Activated CD4-positive, alpha-beta T cell treated with anti-CD3 and anti-CD28 coated beads, Interleukin-2, amount 10 ng/mL, durations not matched to agents 7 days and 5 days (primary cell): ENCODE measurements at regions not wholly inside any gene's neighbourhood (a gene's known extent, or its start where the extent isn't known, plus 50 kb on each side); places are given as distances from the start of the nearest gene placed in this dataset.

Source experiments
- CTCF ChIA-PET: fragments of 350-600 bp; sonication (Branson Sonifier 250); formaldehyde crosslinking; loops from one replicate; lab custom pipeline; 2021; ENCODE audit warnings: antibody characterized with exemption; lab: Charles Lee
- POLR2A ChIA-PET: fragments of 350-600 bp; sonication (Branson Sonifier 250); formaldehyde crosslinking; loops from one replicate; lab custom pipeline; 2021; ENCODE audit warnings: antibody characterized with exemption; lab: Charles Lee
- DNase-seq: peaks from one replicate; pipeline ENCODE4 v3.0.0-alpha.2; 2020
- H3K27ac Mint-ChIP-seq: one replicate; pipeline ENCODE4 v1.8.0; 2021; ENCODE audit warnings: mild to moderate bottlenecking, moderate library complexity, mixed read lengths
- H3K27me3 Mint-ChIP-seq: one replicate; pipeline ENCODE4 v1.8.0; 2021; ENCODE audit warnings: mixed read lengths
- H3K36me3 Mint-ChIP-seq: one replicate; pipeline ENCODE4 v1.8.0; 2021; ENCODE audit warnings: low read depth, mixed read lengths
- H3K4me1 Mint-ChIP-seq: one replicate; pipeline ENCODE4 v1.8.0; 2021; ENCODE audit warnings: mixed read lengths
- H3K4me3 Mint-ChIP-seq: one replicate; pipeline ENCODE4 v1.8.0; 2021; ENCODE audit warnings: mild to moderate bottlenecking, moderate library complexity, mixed read lengths
- H3K9me3 Mint-ChIP-seq: one replicate; pipeline ENCODE4 v1.8.0; 2021; ENCODE audit warnings: mixed read lengths

- Mint-ChIP-seq H3K9me3 (no peaks in the 10 kb centered on the region), H3K36me3 (no peaks in the 10 kb centered on the region), H3K4me1 (no peaks in the 10 kb centered on the region), H3K4me3 (no peak overlapping the region), H3K27ac (no peak overlapping the region), H3K27me3 (no peaks in the 10 kb centered on the region)
- CTCF ChIA-PET: no interaction called here
- DNase-seq: no peak
- POLR2A ChIA-PET: no interaction called here
Observed at GRCh38 chr6:76707630-76708029, 635.2 kb upstream of the IMPG1 start.

GRCh38 chr6:76706631-76707030, 634.2 kb upstream of the IMPG1 start:
- Mint-ChIP-seq H3K27me3 (no peaks in the 10 kb centered on the region), H3K9me3 (no peaks in the 10 kb centered on the region), H3K4me1 (no peaks in the 10 kb centered on the region), H3K27ac (no peak overlapping the region), H3K4me3 (no peak overlapping the region), H3K36me3 (no peaks in the 10 kb centered on the region)
- DNase-seq: no peak
- ChIA-PET CTCF (no interaction called here), POLR2A (no interaction called here)

GRCh38 chr6:76706086-76706485, 633.6 kb upstream of the IMPG1 start:
- CTCF ChIA-PET: no interaction called here
- Mint-ChIP-seq H3K4me1 (no peaks in the 10 kb centered on the region), H3K27me3 (no peaks in the 10 kb centered on the region), H3K36me3 (no peaks in the 10 kb centered on the region), H3K9me3 (no peaks in the 10 kb centered on the region), H3K4me3 (no peak overlapping the region), H3K27ac (no peak overlapping the region)
- DNase-seq: no peak
- POLR2A ChIA-PET: no interaction called here

GRCh38 chr6:76703786-76704185, 631.3 kb upstream of the IMPG1 start:
- Mint-ChIP-seq H3K4me3 (no peak overlapping the region), H3K27ac (no peak overlapping the region), H3K4me1 (no peaks in the 10 kb centered on the region), H3K36me3 (no peaks in the 10 kb centered on the region), H3K27me3 (no peaks in the 10 kb centered on the region), H3K9me3 (no peaks in the 10 kb centered on the region)
- ChIA-PET POLR2A (no interaction called here), CTCF (no interaction called here)
- no peak for DNase-seq

GRCh38 chr6:76703285-76703684, 630.8 kb upstream of the IMPG1 start:
- Mint-ChIP-seq H3K4me1 (no peaks in the 10 kb centered on the region), H3K27me3 (no peaks in the 10 kb centered on the region), H3K4me3 (no peak overlapping the region), H3K27ac (no peak overlapping the region), H3K36me3 (no peaks in the 10 kb centered on the region), H3K9me3 (no peaks in the 10 kb centered on the region)
- no peak for DNase-seq
- ChIA-PET CTCF (no interaction called here), POLR2A (no interaction called here)

- Mint-ChIP-seq H3K9me3 (no peaks in the 10 kb centered on the region), H3K4me3 (no peak overlapping the region), H3K27ac (no peak overlapping the region), H3K36me3 (no peaks in the 10 kb centered on the region), H3K4me1 (no peaks in the 10 kb centered on the region), H3K27me3 (no peaks in the 10 kb centered on the region)
- POLR2A ChIA-PET: no interaction called here
- CTCF ChIA-PET: no interaction called here
- DNase-seq: no peak
Observed at GRCh38 chr6:76702187-76702586, 629.7 kb upstream of the IMPG1 start.

GRCh38 chr6:76701610-76702009, 629.1 kb upstream of the IMPG1 start:
- no peak overlapping the region for H3K4me3 Mint-ChIP-seq
- POLR2A ChIA-PET: no interaction called here
- CTCF ChIA-PET: no interaction called here

GRCh38 chr6:76697585-76697984, 625.1 kb upstream of the IMPG1 start:
- Mint-ChIP-seq H3K36me3 (no peaks in the 10 kb centered on the region), H3K27me3 (no peaks in the 10 kb centered on the region), H3K4me1 (no peaks in the 10 kb centered on the region), H3K27ac (no peak overlapping the region), H3K4me3 (no peak overlapping the region), H3K9me3 (no peaks in the 10 kb centered on the region)
- DNase-seq: no peak
- CTCF ChIA-PET: no interaction called here
- POLR2A ChIA-PET: no interaction called here

More at GRCh38 chr6:76701610-76702009, 629.1 kb upstream of the IMPG1 start:
- Mint-ChIP-seq H3K9me3 (no peaks in the 10 kb centered on the region), H3K4me1 (no peaks in the 10 kb centered on the region), H3K36me3 (no peaks in the 10 kb centered on the region), H3K27ac (no peak overlapping the region), H3K27me3 (no peaks in the 10 kb centered on the region)
- no peak for DNase-seq

- CTCF ChIA-PET: no interaction called here
- no peak overlapping the region for H3K4me3 Mint-ChIP-seq
- H3K4me1 Mint-ChIP-seq: no peaks in the 10 kb centered on the region
- no peaks in the 10 kb centered on the region for H3K27me3 Mint-ChIP-seq
- no peak overlapping the region for H3K27ac Mint-ChIP-seq
- POLR2A ChIA-PET: no interaction called here
- no peaks in the 10 kb centered on the region for H3K36me3 Mint-ChIP-seq
- DNase-seq: no peak
- no peaks in the 10 kb centered on the region for H3K9me3 Mint-ChIP-seq
Observed at GRCh38 chr6:76694795-76695194, 622.3 kb upstream of the IMPG1 start.

GRCh38 chr6:76684875-76685274, 612.4 kb upstream of the IMPG1 start:
- H3K4me1 Mint-ChIP-seq: no peaks in the 10 kb centered on the region
- H3K9me3 Mint-ChIP-seq: peaks cover 16% of the 10 kb centered on the region
- H3K27me3 Mint-ChIP-seq: no peaks in the 10 kb centered on the region
- no peak overlapping the region for H3K27ac Mint-ChIP-seq
- CTCF ChIA-PET: no interaction called here
- POLR2A ChIA-PET: no interaction called here
- no peak for DNase-seq
- H3K36me3 Mint-ChIP-seq: no peaks in the 10 kb centered on the region
- H3K4me3 Mint-ChIP-seq: no peak overlapping the region

GRCh38 chr6:76683985-76684384, 611.5 kb upstream of the IMPG1 start:
- Mint-ChIP-seq H3K27me3 (no peaks in the 10 kb centered on the region), H3K4me1 (no peaks in the 10 kb centered on the region), H3K27ac (no peak overlapping the region), H3K36me3 (no peaks in the 10 kb centered on the region), H3K9me3 (peaks cover 13% of the 10 kb centered on the region), H3K4me3 (no peak overlapping the region)
- ChIA-PET POLR2A (no interaction called here), CTCF (no interaction called here)
- DNase-seq: no peak

- CTCF ChIA-PET: no interaction called here
Observed at GRCh38 chr6:76682842-76683241, 610.4 kb upstream of the IMPG1 start.

GRCh38 chr6:76681781-76682180, 609.3 kb upstream of the IMPG1 start:
- Mint-ChIP-seq H3K36me3 (no peaks in the 10 kb centered on the region), H3K4me3 (no peak overlapping the region), H3K27me3 (no peaks in the 10 kb centered on the region), H3K27ac (no peak overlapping the region), H3K9me3 (peaks cover 4% of the 10 kb centered on the region), H3K4me1 (no peaks in the 10 kb centered on the region)
- CTCF ChIA-PET: no interaction called here
- POLR2A ChIA-PET: no interaction called here
- no peak for DNase-seq

More at GRCh38 chr6:76682842-76683241, 610.4 kb upstream of the IMPG1 start:
- Mint-ChIP-seq H3K36me3 (no peaks in the 10 kb centered on the region), H3K9me3 (peaks cover 5% of the 10 kb centered on the region), H3K27me3 (no peaks in the 10 kb centered on the region), H3K27ac (no peak overlapping the region), H3K4me1 (no peaks in the 10 kb centered on the region), H3K4me3 (no peak overlapping the region)
- POLR2A ChIA-PET: no interaction called here
- DNase-seq: no peak

GRCh38 chr6:76677017-76677416, 604.6 kb upstream of the IMPG1 start:
- CTCF ChIA-PET: no interaction called here
- no peaks in the 10 kb centered on the region for H3K9me3 Mint-ChIP-seq
- H3K27ac Mint-ChIP-seq: no peak overlapping the region

More at GRCh38 chr6:76677017-76677416, 604.6 kb upstream of the IMPG1 start:
- Mint-ChIP-seq H3K4me3 (no peak overlapping the region), H3K36me3 (no peaks in the 10 kb centered on the region), H3K27me3 (no peaks in the 10 kb centered on the region), H3K4me1 (no peaks in the 10 kb centered on the region)
- POLR2A ChIA-PET: no interaction called here
- no peak for DNase-seq
